ENCODE measurements at regions not wholly inside any gene's neighbourhood (a gene's known extent, or its start where the extent isn't known, plus 50 kb on each side); places are given as distances from the start of the nearest gene placed in this dataset.

DNA sequence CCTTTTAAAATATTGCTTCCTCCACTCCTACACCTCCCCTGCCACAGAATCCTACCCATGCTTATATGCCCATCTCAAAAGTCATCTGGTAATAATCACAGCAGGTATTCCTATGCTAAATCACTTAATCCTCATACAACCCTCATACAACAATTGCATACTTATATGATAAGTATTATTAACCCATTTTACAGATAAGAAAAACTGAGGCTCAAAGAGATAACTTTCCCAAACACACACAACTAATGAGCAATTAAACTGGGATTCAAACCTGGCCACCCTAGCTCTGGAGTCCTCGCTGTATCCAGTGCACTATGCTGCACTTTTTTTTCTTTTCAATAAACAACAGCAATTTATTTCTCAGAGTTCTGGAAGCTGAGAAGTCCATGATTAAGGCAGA lies 99.8 kb upstream of the TSPAN5 start:
- DNase-seq = no peak

DNA sequence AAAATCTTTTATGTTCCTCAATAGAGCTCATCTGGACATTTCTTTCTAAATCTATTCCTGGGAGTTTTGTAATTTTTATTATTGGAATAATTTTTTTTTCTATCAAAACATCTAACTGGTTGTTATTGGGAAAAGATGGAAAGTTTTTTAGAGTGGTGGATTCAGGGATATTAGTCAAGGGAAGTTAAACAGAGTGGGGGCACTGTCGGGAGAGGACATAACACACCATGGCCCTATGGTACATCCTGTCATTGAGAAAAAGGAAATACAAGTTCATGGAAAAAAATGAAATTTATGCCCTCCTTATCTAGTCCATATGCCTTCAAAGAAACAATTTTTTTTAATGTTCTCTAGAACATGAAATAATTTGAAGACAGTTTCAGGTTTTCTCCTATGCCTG lies 96.3 kb upstream of the TSPAN5 start:
- DNase-seq = no peak

DNA sequence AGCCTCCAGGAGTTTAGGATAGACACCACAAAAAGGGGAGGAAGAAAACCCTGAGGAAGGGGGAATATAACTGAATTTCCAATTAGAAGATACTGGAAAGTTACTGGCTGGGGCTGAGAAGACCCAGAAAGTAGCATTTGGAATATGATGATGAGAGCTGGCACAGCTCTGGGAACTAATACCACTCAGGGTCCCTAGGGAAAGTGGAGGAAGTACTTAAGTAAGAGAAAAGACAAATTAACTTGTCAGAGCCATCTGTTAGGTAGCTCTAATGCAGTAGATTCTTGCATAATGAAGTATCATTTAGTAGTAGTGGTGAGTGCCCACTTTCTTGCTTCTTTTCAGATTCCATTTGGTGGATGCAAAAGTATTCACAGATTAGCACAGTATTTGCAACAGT lies 90.8 kb upstream of the TSPAN5 start:
- no peak for DNase-seq

DNA sequence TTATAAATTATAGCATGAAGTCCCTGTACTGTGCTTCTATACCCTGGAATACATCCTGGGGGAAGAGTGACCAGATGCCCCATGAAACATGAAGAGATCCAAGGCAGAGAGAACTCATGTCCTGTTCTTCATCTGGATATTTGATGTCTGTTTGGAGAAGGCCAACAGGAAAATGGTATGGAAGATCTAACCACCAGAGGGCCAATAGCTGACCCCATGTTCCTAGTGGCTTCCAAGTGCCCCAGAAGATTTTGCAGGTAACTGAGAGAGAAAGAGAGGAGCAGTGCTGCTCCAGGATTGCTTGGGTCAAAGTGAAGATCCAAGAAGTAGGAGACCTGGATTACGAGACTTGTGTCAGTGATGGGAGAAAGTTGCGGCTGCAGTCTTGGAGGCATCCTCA lies 90.2 kb upstream of the TSPAN5 start:
- no peak for DNase-seq

DNA sequence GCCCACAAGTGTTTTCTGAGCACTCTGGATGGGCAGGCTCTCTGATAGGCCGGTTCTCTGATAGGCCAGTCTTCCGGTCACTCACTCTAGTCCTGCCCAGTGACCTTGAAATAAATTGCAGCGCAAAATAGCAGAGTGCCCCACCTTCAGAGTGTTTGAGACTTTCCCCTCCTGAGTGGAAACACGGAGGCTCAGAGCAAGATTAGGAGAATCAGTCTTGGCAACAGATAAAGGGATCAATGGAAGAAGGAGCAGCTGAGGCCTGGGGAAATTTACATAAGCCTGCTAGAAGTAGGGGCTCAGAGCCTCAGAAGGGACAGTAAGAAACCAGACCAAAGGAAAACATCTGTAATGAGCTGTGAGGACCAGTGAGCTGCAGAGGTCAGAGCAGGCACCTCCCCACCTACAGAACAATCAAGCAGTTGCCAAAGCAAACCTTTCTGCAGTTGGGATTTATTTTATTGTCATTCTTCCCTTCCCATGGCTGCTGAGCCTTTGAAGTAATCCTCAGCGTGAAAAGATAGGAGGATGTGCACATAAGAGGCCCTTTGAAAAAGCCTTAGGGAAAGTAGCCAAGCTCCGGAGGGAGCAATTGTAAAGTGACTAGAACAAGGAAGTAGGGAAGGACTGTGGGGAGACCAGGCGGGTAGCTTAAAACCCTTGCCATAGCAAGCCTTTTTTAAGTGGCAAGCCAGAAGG lies 89.1 kb upstream of the TSPAN5 start:
- no peak for DNase-seq

DNA sequence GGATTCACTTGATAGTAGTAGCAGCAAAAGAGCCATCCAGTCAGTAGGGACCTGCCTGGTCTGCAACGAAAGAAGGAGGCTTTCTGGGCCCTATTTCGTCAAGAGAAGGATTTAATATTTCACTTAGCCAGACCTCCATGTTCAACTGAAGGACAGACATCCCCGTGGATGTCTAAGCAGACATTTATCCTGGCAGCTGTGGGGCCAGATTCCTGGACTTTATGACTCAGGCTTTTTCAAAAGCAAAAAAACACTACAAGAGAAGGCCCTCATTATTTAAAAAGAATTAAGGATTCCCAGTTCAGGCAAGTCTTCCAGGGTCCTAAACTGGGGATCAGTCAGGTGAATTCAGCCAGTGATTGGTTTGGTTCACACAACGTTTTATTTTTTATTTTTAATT lies 88.5 kb upstream of the TSPAN5 start:
- DNase-seq = no peak

DNA sequence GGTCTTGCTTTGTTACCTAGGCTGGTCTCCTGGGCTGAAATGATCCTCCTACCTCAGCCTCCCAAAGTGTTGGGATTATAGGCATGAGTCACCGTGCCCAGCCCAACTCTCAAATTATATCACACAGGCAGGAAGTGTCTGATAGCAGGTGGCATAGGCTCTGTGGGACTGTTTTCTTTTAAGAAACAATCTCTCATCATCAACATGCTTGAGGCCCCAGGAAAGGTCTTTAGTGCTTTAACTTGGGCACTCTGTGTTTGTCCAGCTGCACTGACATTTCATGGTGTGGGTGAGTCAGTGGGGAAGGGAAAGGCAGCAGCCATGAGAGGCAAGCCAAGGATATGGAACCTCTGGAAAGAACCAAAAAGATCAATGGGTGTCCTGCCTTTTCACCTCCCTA lies 88.1 kb upstream of the TSPAN5 start:
- DNase-seq = no peak

DNA sequence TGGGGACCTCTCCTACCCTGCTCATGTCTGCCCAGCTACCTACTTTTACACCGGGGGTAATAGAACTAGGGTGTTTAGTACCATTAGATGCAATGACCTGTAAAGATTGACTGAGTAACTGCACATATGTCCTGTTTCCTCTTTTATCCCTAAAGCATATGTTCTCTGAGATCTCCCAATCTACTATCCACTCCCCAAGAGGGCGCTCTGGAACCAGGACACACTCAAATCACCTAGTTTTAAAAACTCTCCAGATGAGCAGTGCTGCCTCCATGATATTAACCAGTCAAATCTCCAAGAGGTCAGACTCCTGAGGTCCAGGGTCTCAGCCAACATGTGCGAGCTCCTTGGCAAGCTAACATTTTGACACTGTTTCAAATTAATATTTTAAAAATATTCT lies 87.0 kb upstream of the TSPAN5 start:
- no peak for DNase-seq

DNA sequence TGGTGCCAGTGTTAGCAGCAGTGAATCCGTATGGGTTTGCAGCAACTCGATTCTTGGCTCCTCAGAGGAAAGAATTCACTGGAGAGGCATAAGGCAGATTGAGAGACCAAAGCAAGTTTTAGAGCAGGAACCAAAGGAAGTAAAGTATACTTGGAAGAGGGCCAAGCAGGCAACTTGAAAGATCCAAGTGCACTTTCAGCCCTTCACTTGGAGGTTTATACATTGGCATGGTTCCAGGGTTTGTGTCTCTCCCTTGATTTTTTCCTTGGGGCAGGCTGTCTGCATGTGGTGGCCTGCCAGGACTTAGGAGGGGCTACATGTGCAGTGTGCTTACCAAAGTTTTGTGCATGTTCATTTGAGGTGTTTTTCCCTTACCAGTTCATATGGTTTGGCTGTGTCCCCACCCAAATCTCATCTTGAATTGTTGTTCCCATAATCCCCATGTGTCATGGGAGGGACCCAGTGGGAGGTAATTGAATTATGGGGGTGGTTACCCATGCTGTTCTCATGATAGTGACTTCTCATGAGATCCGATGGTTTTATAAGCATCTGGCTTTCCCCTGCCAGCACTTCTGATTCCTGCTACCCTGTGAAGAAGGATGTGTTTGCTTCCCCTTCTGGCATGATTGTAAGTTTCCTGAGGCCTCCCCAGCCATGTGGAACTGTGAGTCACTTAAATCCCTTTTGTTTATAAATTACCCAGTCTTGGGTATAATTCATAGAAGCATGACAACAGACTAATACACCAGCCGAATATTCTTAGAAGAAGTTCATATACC lies 86.2 kb upstream of the TSPAN5 start:
- DNase-seq = no peak

DNA sequence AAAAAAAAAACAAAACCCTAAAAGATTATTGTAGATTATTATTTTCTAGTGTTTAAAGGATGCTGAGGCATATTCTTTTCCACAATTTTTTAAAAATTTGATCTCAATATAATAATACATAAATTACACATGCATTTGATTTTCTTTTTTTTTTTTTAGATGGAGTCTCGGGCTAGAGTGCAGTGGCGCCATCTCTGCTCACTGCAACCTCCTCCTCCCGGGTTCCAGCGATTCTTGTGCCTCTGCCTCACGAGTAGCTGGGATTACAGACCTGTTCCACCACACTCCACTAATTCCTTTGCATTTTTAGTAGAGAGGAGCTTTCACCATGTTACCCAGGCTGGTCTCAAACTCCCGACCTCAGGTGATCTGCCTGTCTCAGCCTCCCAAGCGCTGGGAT lies 83.5 kb upstream of the TSPAN5 start:
- no peak for DNase-seq

DNA sequence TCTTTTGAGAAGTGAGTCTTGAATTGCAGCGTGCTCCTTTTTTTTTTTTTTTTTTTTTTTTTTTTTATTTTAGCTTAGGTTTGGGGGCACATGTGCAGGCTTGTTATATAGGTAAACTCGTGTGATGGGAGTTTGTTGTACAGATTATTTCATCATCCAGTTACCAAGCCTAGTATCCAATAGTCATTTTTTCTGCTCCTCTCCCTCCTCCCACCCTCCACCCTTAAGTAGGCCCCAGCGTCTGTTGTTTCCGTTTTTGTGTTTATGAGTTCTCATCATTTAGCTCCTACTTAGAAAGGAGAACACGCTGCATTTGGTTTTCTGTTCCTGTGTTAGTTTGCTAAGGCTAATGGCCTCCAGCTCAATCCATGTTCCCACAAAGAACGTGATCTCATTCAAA lies 81.3 kb upstream of the TSPAN5 start:
- no peak for DNase-seq

DNA sequence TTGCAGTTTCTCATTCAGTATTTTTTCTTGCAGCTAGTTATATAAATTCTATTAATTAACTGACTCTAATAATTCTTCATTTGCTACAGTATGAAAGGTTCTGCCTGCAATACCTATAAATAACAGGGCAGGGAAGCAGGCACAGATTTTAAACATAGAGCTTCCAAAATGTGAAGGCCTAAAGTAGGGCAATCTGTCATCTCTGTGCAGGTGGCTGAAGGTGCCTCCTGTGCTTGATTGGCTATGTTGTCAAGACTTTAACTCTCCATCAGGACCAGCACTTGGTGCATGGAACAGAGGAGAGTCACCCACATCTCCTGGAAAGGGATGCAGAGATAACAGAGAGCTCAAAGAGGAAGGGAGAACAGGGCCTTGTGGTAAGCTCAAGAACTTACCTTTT lies 75.2 kb upstream of the TSPAN5 start:
- no peak for DNase-seq

DNA sequence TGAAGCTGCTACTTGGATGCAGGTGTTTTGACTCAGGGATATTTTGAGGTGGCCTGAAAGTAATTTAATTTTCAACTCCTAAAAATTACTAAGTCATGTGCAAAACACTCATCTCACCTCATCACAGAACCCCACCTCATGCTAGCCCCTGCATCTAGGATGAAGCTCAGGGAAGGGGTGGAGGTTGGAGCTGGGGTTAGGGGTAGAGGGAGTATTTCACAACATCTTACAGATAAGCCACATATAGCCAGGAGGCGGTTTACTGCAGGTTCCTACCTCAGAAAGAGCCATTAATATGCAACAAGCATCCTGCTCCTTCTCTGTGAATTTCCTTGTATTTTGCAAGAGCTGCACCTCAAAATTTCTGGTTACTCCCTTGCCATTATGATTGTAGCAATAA lies 70.5 kb upstream of the TSPAN5 start:
- no peak for DNase-seq

DNA sequence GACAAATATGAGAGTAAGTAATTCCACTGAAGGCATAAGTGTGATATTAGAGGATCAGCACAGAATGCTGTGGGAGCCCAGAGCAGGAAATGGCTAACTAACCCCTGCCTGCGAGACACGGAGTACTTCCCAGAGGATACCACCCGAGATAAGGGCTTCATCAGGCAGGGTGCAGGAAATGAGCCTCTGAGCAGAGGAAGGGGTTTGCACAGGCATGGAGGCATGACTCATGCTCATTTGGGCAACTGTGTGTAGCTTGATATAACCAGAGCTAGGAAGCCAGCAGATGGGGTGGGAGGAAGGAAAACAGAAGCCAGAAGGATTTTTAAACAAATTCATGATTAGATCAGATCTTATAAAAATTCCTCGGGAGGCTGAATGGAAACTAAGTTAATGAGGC lies 70.0 kb upstream of the TSPAN5 start:
- DNase-seq = no peak

DNA sequence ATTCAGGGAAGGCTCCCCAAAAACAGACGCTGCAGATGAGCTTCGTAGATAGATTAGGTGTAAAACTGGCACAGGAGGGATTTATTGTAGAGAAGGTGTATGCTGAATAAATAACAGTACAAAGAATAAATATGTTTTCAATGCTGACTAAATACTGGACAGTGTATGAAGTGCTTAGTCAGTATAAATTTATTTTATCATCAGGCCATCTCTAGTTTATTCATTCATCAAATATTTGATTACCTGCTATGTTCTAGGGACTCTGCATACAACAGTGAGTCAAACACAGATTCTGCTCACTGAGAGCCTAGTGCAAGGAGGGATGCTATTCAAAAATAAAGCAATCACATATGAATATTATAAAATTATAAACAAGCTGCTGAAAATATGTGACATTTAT lies 63.6 kb upstream of the TSPAN5 start:
- no peak for DNase-seq

DNA sequence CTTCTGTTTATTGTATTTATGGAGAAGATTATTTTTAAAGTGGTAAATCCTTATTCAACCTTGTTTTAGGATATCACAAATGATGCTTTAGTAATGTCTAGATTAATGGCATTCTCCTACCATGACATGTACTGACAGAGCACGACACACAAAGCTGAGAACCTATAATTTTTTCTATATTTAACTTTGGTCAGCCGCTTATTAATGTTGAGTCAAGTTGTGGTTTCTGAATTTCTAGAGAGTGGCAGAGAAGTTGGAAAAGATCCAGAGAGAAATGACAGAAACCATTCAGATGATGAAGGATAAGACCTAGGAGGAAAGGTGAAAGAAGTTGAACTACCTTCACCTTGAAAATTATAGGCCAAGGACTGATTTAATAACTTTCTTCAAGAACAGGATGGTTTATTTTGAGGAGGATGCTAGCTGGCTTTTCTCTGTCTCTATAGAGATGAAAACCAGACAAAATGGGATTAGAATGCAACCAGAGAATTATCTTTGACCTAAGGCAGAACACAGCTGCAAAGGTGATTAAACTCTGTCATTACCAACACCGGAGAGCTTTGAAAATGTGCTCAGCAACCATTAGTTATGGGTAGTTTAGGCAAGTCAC lies 62.6 kb upstream of the TSPAN5 start:
- DNase-seq = no peak

DNA sequence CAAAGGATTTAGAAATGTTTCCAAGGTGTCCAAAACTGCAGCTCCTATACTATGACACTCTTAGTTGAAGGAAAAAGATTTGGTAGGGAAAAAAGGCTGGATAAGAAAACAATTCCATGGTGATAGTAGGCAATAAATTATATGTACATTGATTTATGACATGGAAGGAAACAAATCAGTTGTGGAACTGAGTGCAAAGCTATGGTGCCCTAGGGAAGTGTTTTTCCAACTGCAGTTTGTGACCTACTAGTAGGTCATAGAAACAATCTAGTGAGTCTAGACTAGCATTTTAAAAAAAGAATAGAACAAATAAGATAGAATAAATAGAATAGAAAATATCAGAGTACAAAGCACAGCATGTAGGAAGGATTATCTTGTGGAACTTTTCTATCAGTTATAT lies 58.4 kb upstream of the TSPAN5 start:
- no peak for DNase-seq

DNA sequence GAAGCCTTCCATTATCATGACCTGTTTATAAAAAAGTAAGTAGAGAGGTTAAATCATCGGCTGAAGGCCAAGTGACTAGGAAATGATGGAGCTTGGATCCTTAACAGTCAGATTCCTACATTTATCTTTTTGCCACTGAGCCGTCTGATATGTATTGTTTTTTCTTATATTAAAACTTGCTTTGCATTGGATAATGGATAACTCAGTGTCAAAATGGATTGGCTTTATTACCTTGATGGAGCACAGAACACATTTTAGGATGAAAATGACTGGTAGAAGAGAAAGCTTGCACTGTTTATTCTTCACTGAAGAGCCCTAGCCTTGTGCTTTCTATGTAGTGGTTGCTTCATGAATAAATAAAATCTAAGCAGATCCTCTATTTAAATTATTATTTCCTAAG lies 54.2 kb upstream of the TSPAN5 start:
- no peak for DNase-seq

DNA sequence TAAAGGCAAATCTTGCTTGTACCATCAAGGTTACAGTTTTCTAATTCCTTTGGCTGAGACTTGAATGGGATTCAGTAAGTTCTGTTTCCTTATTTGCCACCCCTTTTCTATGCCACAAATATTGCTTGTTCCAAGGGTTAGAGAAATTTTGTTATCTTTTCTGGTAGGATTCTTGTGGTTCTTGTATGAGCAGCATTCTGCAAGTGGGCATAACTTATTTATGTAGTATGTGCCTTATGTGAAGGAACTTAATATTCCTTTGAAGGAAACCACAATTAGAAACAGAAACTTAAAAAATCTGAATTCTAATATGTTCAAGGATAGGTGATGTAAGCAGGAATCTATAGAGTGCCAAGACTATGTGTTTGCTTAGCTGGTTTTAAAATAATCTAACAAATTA lies 53.1 kb upstream of the TSPAN5 start:
- DNase-seq = no peak

DNA sequence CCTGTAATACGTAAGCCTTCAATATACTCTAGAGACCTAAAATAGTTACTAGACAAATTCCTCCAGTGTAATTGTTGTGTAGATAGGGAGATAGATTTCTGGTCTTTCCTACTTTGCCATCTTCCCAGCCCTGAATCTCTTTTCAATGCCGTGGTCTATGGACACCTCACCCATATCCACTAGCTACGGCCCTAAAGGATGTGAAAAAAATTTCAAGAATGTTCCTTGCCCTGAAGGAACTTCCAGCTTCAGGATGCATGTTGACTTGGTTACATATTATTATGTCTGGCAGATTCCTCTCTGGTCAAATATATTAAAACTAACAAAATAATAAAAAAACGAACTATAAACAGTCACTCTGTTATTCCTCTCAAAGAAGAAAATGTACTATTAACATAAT lies 52.4 kb upstream of the TSPAN5 start:
- DNase-seq = no peak
